SK-N-SH (cell line): ENCODE measurements at regions not wholly inside any gene's neighbourhood (a gene's known extent, or its start where the extent isn't known, plus 50 kb on each side); places are given as distances from the start of the nearest gene placed in this dataset.

ENCODE experiments used
- CTCF ChIA-PET: fragments of 300-600, 350-600 bp; formaldehyde crosslinking; extraction: SDS; loops from one replicate; lab custom pipeline; 2021; lab: Yijun Ruan, JAX
- POLR2A ChIA-PET: fragments of 350-600 bp; sonication (Branson Sonifier 250); formaldehyde crosslinking; extraction: SDS; loops from one replicate; lab custom pipeline; 2020; ENCODE audit warnings: antibody characterized with exemption, inconsistent platforms; lab: Yijun Ruan, JAX
- DNase-seq: peaks from one replicate; pipeline ENCODE4 v3.0.0; 2012
- H2AFZ ChIP-seq: fragments of 200-600 bp; sonication (generic); 2 replicates; pipeline ENCODE4 v1.8.1; 2016; ENCODE audit warnings: antibody characterized with exemption, mild to moderate bottlenecking, low read depth
- H3F3A ChIP-seq: fragments of 200-600 bp; sonication (generic); replicated peaks from 2 replicates; pipeline ENCODE3; 2016; ENCODE audit warnings: antibody characterized with exemption, mild to moderate bottlenecking; ENCODE audit not compliant: insufficient read depth
- H3K27ac ChIP-seq, 2 experiments: fragments of 200-500 bp in 1 of 2; fragments of 200-600 bp in 1 of 2; sonication (Bioruptor generic) in 1 of 2; sonication (generic), shearing (Covaris generic) in 1 of 2; 2 replicates each; pipeline versions ENCODE4 v1.5.1 to v1.6.1; 2014 to 2016; ENCODE audit warnings: low read depth in 2 of 2, inconsistent platforms in 1 of 2, low read length in 1 of 2, mild to moderate bottlenecking in 1 of 2, mixed read lengths in 1 of 2
- H3K27me3 ChIP-seq: fragments of 200-600 bp; sonication (generic), shearing (Covaris generic); 2 replicates; pipeline ENCODE4 v1.6.1; 2016; ENCODE audit warnings: mixed run types; ENCODE audit not compliant: insufficient read depth
- H3K36me3 ChIP-seq, 2 experiments: fragments of 200-500 bp in 1 of 2; fragments of 200-600 bp in 1 of 2; sonication (Bioruptor generic) in 1 of 2; sonication (generic) in 1 of 2; replicated peaks in 1 of 2; 2 replicates each; pipeline versions ENCODE3 to v1.5.1; 2014 to 2016; ENCODE audit warnings: low read length in 1 of 2, mild to moderate bottlenecking in 1 of 2; ENCODE audit not compliant: insufficient read depth in 2 of 2, control insufficient read depth in 1 of 2
- H3K4me1 ChIP-seq, 2 experiments: fragments of 200-500 bp in 1 of 2; fragments of 200-600 bp in 1 of 2; sonication (Bioruptor generic) in 1 of 2; sonication (generic), shearing (Covaris generic) in 1 of 2; 2 replicates each; pipeline versions ENCODE4 v1.5.1 to v1.6.1; 2014 to 2016; ENCODE audit warnings: low read depth in 1 of 2, low read length in 1 of 2, mixed run types in 1 of 2; ENCODE audit not compliant: insufficient read depth in 2 of 2, control insufficient read depth in 1 of 2
- H3K4me2 ChIP-seq: fragments of 200-600 bp; sonication (generic), shearing (Covaris generic); 2 replicates; pipeline ENCODE4 v1.6.1; 2017; ENCODE audit warnings: mixed run types
- H3K4me3 ChIP-seq, 2 experiments: fragments of 200-500 bp in 1 of 2; fragments of 200-600 bp in 1 of 2; sonication (Bioruptor generic) in 1 of 2; sonication (generic), shearing (Covaris generic) in 1 of 2; 2 replicates each; pipeline versions ENCODE4 v1.5.1 to v1.8.1; 2014 to 2016; ENCODE audit warnings: low read depth in 2 of 2, inconsistent platforms in 1 of 2, low read length in 1 of 2, mild to moderate bottlenecking in 1 of 2, mixed read lengths in 1 of 2, moderate library complexity in 1 of 2
- H3K79me2 ChIP-seq: fragments of 200-600 bp; sonication (generic); 2 replicates; pipeline ENCODE4 v1.8.1; 2017; ENCODE audit warnings: mild to moderate bottlenecking; ENCODE audit not compliant: insufficient read depth
- H3K9ac ChIP-seq: fragments of 200-600 bp; sonication (generic); 2 replicates; pipeline ENCODE4 v1.6.1; 2017; ENCODE audit warnings: mixed run types
- H3K9me2 ChIP-seq: fragments of 200-600 bp; sonication (generic); 2 replicates; pipeline ENCODE4 v1.6.1; 2017; ENCODE audit warnings: mixed run types
- H3K9me3 ChIP-seq: fragments of 200-600 bp; sonication (generic); 2 replicates; pipeline ENCODE4 v1.6.1; 2017; ENCODE audit warnings: mixed run types, mild to moderate bottlenecking, moderate library complexity
- H4K20me1 ChIP-seq: fragments of 200-600 bp; sonication (generic); 2 replicates; pipeline ENCODE4 v1.6.1; 2017; ENCODE audit warnings: mild to moderate bottlenecking, mixed run types; ENCODE audit not compliant: insufficient read depth
- EP300 ChIP-seq, 2 experiments: IDR thresholded peaks; 2 replicates each; pipeline versions ENCODE4 v1.4.0 to v1.6.1; 2012; ENCODE audit warnings: borderline replicate concordance in 1 of 2, low read depth in 1 of 2, low read length in 1 of 2
- FOXJ3 ChIP-seq: sonication (generic); formaldehyde crosslinking; IDR thresholded peaks from 2 replicates; pipeline ENCODE4 v1.5.1; 2020; ENCODE audit warnings: mild to moderate bottlenecking, missing genetic modification reagents
- FOXM1 ChIP-seq: IDR thresholded peaks from 2 replicates; pipeline ENCODE4 v1.4.0; 2012; ENCODE audit warnings: low read depth, mild to moderate bottlenecking
- GATA2 ChIP-seq: sonication (generic); formaldehyde crosslinking; IDR thresholded peaks from 2 replicates; pipeline ENCODE4 v1.5.0; 2020; ENCODE audit warnings: mild to moderate bottlenecking, missing genetic modification reagents
- MEF2A ChIP-seq: IDR thresholded peaks from 2 replicates; pipeline ENCODE4 v1.4.0; 2012; ENCODE audit warnings: low read depth, borderline replicate concordance
- MXI1 ChIP-seq: IDR thresholded peaks from 2 replicates; pipeline ENCODE4 v1.6.1; 2012; ENCODE audit warnings: mild to moderate bottlenecking, low read depth, low read length, improper control_type of control experiment
- RAD21 ChIP-seq: IDR thresholded peaks from 2 replicates; pipeline ENCODE4 v1.6.1; 2012; ENCODE audit warnings: mild to moderate bottlenecking, low read length
- RCOR1 ChIP-seq: fragments of 150-350 bp; IDR thresholded peaks from 2 replicates; pipeline ENCODE4 v1.6.1; 2017; ENCODE audit warnings: antibody characterized with exemption, low read length
- SIN3A ChIP-seq: IDR thresholded peaks from 2 replicates; pipeline ENCODE4 v1.6.1; 2012; ENCODE audit warnings: low read depth, mild to moderate bottlenecking, low read length, moderate library complexity, borderline replicate concordance
- SMC3 ChIP-seq: IDR thresholded peaks from 2 replicates; pipeline ENCODE4 v1.6.1; 2012; ENCODE audit warnings: low read depth, low read length, improper control_type of control experiment
- TAF1 ChIP-seq: IDR thresholded peaks from 2 replicates; pipeline ENCODE4 v1.6.1; 2012; ENCODE audit warnings: low read depth, mild to moderate bottlenecking, low read length, moderate library complexity, borderline replicate concordance
- TCF12 ChIP-seq: IDR thresholded peaks from 2 replicates; pipeline ENCODE4 v1.4.0; 2012
- TEAD4 ChIP-seq: IDR thresholded peaks from 2 replicates; pipeline ENCODE4 v1.4.0; 2012; ENCODE audit warnings: mild to moderate bottlenecking, borderline replicate concordance; ENCODE audit not compliant: insufficient read depth
- YY1 ChIP-seq: IDR thresholded peaks from 2 replicates; pipeline ENCODE4 v1.4.0; 2012; ENCODE audit warnings: low read depth, mild to moderate bottlenecking
- WGBS: methylation state at CpG from one replicate; pipeline ENCODE4 v1.1.6; 2017; ENCODE audit warnings: low lambda C conversion rate; 5-methylcytosine and 5-hydroxymethylcytosine counted together
- TF ChIP-seq, protein P1 (sequence below): fragments of 200-600 bp; sonication (generic); IDR thresholded peaks from 2 replicates; pipeline ENCODE4 v1.6.1; 2017; ENCODE audit warnings: antibody characterized with exemption, mild to moderate bottlenecking, moderate library complexity
- TF ChIP-seq, protein P2 (sequence below): IDR thresholded peaks from 2 replicates; pipeline ENCODE4 v1.4.0; 2012; ENCODE audit warnings: low read depth
- TF ChIP-seq, protein P3 (sequence below): fragments of 150-350 bp; IDR thresholded peaks from 2 replicates; pipeline ENCODE4 v1.6.1; 2016; ENCODE audit warnings: mild to moderate bottlenecking, low read depth, low read length

- POLR2A ChIA-PET: no interaction called here
- H3K9me3 ChIP-seq: no peaks in the 10 kb centered on the region
- CTCF ChIA-PET: interaction anchor here (1.4 to 25.0 kb wide), 8 partner anchors 8 to 456 kb away, joined by 3 to 766 read pairs (median 10); no protein-coding TSS in a partner anchor
- DNase-seq: peak; percentile 71
- no peaks in the 10 kb centered on the region for H3K79me2 ChIP-seq
- H3K4me3 ChIP-seq: no peak overlapping the region
- no peaks in the 10 kb centered on the region for H3K9me2 ChIP-seq
- H4K20me1 ChIP-seq: no peaks in the 10 kb centered on the region
- H3K27ac ChIP-seq: peak overlapping the region in 1 of 2 experiments; percentile 32; a peak in 2 of 4 replicates
- H3K9ac ChIP-seq: no peak overlapping the region
- H3K4me1 ChIP-seq: peaks cover 0 to 9% of the 10 kb centered on the region in 2 experiments; a peak in 2 of 4 replicates
- H3K27me3 ChIP-seq: no peaks in the 10 kb centered on the region
- 8% methylated on average over 8 of the region's 8 CpGs for WGBS
- H3K4me2 ChIP-seq: no peak overlapping the region
- TF ChIP-seq SMC3 (no peak), TEAD4 (0 out of 2 replicates have a peak, but pooled peaks have one; percentile 16), GATA2 (peak; percentile 71), RAD21 (peak; percentile 24; the same call in 1 of the 2 replicates), FOXJ3 (CRISPR knock-in tag) (0 out of 2 replicates have a peak, but pooled peaks have one; percentile 29), SIN3A (no peak), EP300 (IDR thresholded peaks at IDR 0.05; ENCODE audit: borderline replicate concordance in 1 of 2, low read depth in 1 of 2, low read length in 1 of 2) (peak in 1 of 2 experiments; percentile 39; a peak in 1 of 4 replicates), MEF2A (no peak), FOXM1 (no peak), TCF12 (peak; percentile 42; the same call in 1 of the 2 replicates), YY1 (no peak), RCOR1 (peak; percentile 98), MXI1 (peak; percentile 25; the same call in 1 of the 2 replicates), TAF1 (no peak)
- TF ChIP-seq, protein P1, sequence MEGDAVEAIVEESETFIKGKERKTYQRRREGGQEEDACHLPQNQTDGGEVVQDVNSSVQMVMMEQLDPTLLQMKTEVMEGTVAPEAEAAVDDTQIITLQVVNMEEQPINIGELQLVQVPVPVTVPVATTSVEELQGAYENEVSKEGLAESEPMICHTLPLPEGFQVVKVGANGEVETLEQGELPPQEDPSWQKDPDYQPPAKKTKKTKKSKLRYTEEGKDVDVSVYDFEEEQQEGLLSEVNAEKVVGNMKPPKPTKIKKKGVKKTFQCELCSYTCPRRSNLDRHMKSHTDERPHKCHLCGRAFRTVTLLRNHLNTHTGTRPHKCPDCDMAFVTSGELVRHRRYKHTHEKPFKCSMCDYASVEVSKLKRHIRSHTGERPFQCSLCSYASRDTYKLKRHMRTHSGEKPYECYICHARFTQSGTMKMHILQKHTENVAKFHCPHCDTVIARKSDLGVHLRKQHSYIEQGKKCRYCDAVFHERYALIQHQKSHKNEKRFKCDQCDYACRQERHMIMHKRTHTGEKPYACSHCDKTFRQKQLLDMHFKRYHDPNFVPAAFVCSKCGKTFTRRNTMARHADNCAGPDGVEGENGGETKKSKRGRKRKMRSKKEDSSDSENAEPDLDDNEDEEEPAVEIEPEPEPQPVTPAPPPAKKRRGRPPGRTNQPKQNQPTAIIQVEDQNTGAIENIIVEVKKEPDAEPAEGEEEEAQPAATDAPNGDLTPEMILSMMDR: no peak
- TF ChIP-seq, protein P2, sequence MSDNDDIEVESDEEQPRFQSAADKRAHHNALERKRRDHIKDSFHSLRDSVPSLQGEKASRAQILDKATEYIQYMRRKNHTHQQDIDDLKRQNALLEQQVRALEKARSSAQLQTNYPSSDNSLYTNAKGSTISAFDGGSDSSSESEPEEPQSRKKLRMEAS: no peak
- TF ChIP-seq, protein P3, sequence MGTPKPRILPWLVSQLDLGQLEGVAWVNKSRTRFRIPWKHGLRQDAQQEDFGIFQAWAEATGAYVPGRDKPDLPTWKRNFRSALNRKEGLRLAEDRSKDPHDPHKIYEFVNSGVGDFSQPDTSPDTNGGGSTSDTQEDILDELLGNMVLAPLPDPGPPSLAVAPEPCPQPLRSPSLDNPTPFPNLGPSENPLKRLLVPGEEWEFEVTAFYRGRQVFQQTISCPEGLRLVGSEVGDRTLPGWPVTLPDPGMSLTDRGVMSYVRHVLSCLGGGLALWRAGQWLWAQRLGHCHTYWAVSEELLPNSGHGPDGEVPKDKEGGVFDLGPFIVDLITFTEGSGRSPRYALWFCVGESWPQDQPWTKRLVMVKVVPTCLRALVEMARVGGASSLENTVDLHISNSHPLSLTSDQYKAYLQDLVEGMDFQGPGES: no peak
- no peak overlapping the region for H2AFZ ChIP-seq
- no peaks in the 10 kb centered on the region for H3K36me3 ChIP-seq
- no peaks in the 10 kb centered on the region for H3F3A ChIP-seq
Observed at GRCh38 chr7:25399000-25399750, 170.9 kb upstream of the NPVF start.
